IMR-90 (cell line): ENCODE measurements at regions not wholly inside any gene's neighbourhood (a gene's known extent, or its start where the extent isn't known, plus 50 kb on each side); places are given as distances from the start of the nearest gene placed in this dataset.

Experiments used
- ATAC-seq: fragments of 200-7000 bp; cut with Tn5 transposase; 2 replicates; pipeline ENCODE4 v1.9.1; 2020; ENCODE audit warnings: low read depth, mild to moderate bottlenecking, moderate library complexity
- BruUV-seq: library from RNA; stranded (reverse); fragments of 400-500 nt; replicated peaks from 2 replicates; lab custom pipeline; 2021; lab: Mats Ljungman, UMichigan
- CTCF ChIA-PET: fragments of 300-600 bp; formaldehyde crosslinking; extraction: SDS; loops from one replicate; lab custom pipeline; 2021; ENCODE audit warnings: antibody characterized with exemption; lab: Yijun Ruan, JAX
- POLR2A ChIA-PET: fragments of 300-600 bp; sonication (Branson Sonifier 250); formaldehyde crosslinking; loops from one replicate; lab custom pipeline; 2022; ENCODE audit warnings: antibody characterized with exemption; ENCODE audit not compliant: unreplicated experiment; lab: Charles Lee
- DNase-seq: peaks from one replicate; pipeline ENCODE4 v3.0.0; 2013
- H2AFZ ChIP-seq: replicated peaks from 2 replicates; pipeline ENCODE3; 2013; ENCODE audit warnings: low read length, mild to moderate bottlenecking; ENCODE audit not compliant: poor library complexity
- H2AK5ac ChIP-seq: 2 replicates; pipeline ENCODE4 v1.6.1; 2013; ENCODE audit warnings: low read depth, low read length, inconsistent platforms
- H2AK9ac ChIP-seq: replicated peaks from 2 replicates; pipeline ENCODE3; 2013; ENCODE audit warnings: mild to moderate bottlenecking, low read depth, low read length, moderate library complexity; ENCODE audit not compliant: poor library complexity
- H2BK120ac ChIP-seq: 2 replicates; pipeline ENCODE4 v1.6.1; 2013; ENCODE audit warnings: low read depth, low read length, inconsistent platforms
- H2BK15ac ChIP-seq: 3 replicates; pipeline ENCODE4 v1.6.1; 2013; ENCODE audit warnings: low read depth, low read length, inconsistent platforms
- H2BK20ac ChIP-seq: 2 replicates; pipeline ENCODE4 v1.6.1; 2013; ENCODE audit warnings: low read depth, mild to moderate bottlenecking, inconsistent platforms, low read length, moderate library complexity
- H2BK5ac ChIP-seq: 2 replicates; pipeline ENCODE4 v1.6.1; 2013; ENCODE audit warnings: mild to moderate bottlenecking, low read depth, low read length, inconsistent platforms; ENCODE audit not compliant: poor library complexity, severe bottlenecking
- H3K14ac ChIP-seq: replicated peaks from 2 replicates; pipeline ENCODE4 v1.6.1; 2013; ENCODE audit warnings: low read depth, low read length, inconsistent platforms
- H3K18ac ChIP-seq: 2 replicates; pipeline ENCODE4 v1.6.1; 2013; ENCODE audit warnings: low read depth, low read length, control low read depth
- H3K23ac ChIP-seq: 2 replicates; pipeline ENCODE4 v1.6.1; 2013; ENCODE audit warnings: low read depth, low read length, inconsistent platforms
- H3K27ac ChIP-seq: 2 replicates; pipeline ENCODE4 v1.5.1; 2013; ENCODE audit warnings: mild to moderate bottlenecking, control low read depth, low read length; ENCODE audit not compliant: insufficient read depth
- H3K27me3 ChIP-seq: 2 replicates; pipeline ENCODE4 v1.6.1; 2013; ENCODE audit warnings: low read length; ENCODE audit not compliant: control insufficient read depth, insufficient read depth
- H3K36me3 ChIP-seq: 2 replicates; pipeline ENCODE4 v1.6.1; 2013; ENCODE audit warnings: low read length, mixed read lengths; ENCODE audit not compliant: control insufficient read depth, insufficient read depth
- H3K4ac ChIP-seq: 2 replicates; pipeline ENCODE4 v1.6.1; 2013; ENCODE audit warnings: low read depth, low read length, inconsistent platforms
- H3K4me1 ChIP-seq: 2 replicates; pipeline ENCODE4 v1.6.1; 2013; ENCODE audit warnings: low read length, mixed read lengths; ENCODE audit not compliant: control insufficient read depth, insufficient read depth
- H3K4me2 ChIP-seq: 2 replicates; pipeline ENCODE4 v1.6.1; 2013; ENCODE audit warnings: low read depth, mild to moderate bottlenecking, control low read depth, low read length, moderate library complexity
- H3K4me3 ChIP-seq: 2 replicates; pipeline ENCODE4 v1.5.1; 2013; ENCODE audit warnings: low read depth, mild to moderate bottlenecking, control low read depth, low read length, moderate library complexity; ENCODE audit not compliant: insufficient read depth
- H3K56ac ChIP-seq: 2 replicates; pipeline ENCODE4 v1.6.1; 2013; ENCODE audit warnings: low read length, inconsistent platforms; ENCODE audit not compliant: insufficient read depth; ENCODE audit errors: extremely low read depth
- H3K79me1 ChIP-seq, 2 experiments: 2 replicates each; pipeline ENCODE4 v1.6.1; 2013; ENCODE audit warnings: low read length in 2 of 2, inconsistent platforms in 1 of 2, low read depth in 1 of 2
- H3K9ac ChIP-seq: 2 replicates; pipeline ENCODE4 v1.6.1; 2013; ENCODE audit warnings: low read depth, low read length, control low read depth
- H3K9me1 ChIP-seq: 2 replicates; pipeline ENCODE4 v1.6.1; 2013; ENCODE audit warnings: low read length, inconsistent platforms; ENCODE audit not compliant: insufficient read depth
- H3K9me3 ChIP-seq: 2 replicates; pipeline ENCODE4 v1.6.1; 2013; ENCODE audit warnings: low read length; ENCODE audit not compliant: control insufficient read depth, insufficient read depth
- H4K20me1 ChIP-seq: 2 replicates; pipeline ENCODE4 v1.6.1; 2013; ENCODE audit warnings: low read length, inconsistent platforms; ENCODE audit not compliant: insufficient read depth
- H4K5ac ChIP-seq: 2 replicates; pipeline ENCODE4 v1.6.1; 2013; ENCODE audit warnings: mild to moderate bottlenecking, low read depth, low read length, control low read depth
- H4K8ac ChIP-seq, 2 experiments: 2 replicates each; pipeline ENCODE4 v1.6.1; 2013; ENCODE audit warnings: low read depth in 2 of 2, low read length in 2 of 2, control low read depth in 1 of 2, inconsistent platforms in 1 of 2
- H4K91ac ChIP-seq: 2 replicates; pipeline ENCODE4 v1.6.1; 2013; ENCODE audit warnings: low read depth, low read length, inconsistent platforms; ENCODE audit not compliant: insufficient read depth
- BHLHE40 ChIP-seq: fragments of 150-350 bp; IDR thresholded peaks from 2 replicates; pipeline ENCODE4 v1.6.1; 2016; ENCODE audit warnings: mild to moderate bottlenecking, low read depth, low read length
- CEBPB ChIP-seq: IDR thresholded peaks from 2 replicates; pipeline ENCODE4 v1.6.1; 2012; ENCODE audit warnings: low read depth, low read length, improper control_type of control experiment
- CHD1 ChIP-seq: IDR thresholded peaks from 2 replicates; pipeline ENCODE4 v1.6.1; 2012; ENCODE audit warnings: low read depth, low read length, improper control_type of control experiment
- CTCF ChIP-seq: conservative IDR thresholded peaks from 2 replicates; pipeline ENCODE4 v1.5.1; 2012; ENCODE audit warnings: mild to moderate bottlenecking, low read depth, low read length, improper control_type of control experiment
- ELK1 ChIP-seq: fragments of 150-350 bp; IDR thresholded peaks from 2 replicates; pipeline ENCODE4 v1.6.1; 2016; ENCODE audit warnings: low read depth, mild to moderate bottlenecking, low read length, moderate library complexity, borderline replicate concordance
- FOS ChIP-seq: fragments of 150-350 bp; IDR thresholded peaks from 2 replicates; pipeline ENCODE4 v1.6.1; 2016; ENCODE audit warnings: low read depth, low read length
- MAFK ChIP-seq: IDR thresholded peaks from 2 replicates; pipeline ENCODE4 v1.6.1; 2012; ENCODE audit warnings: low read depth, low read length, improper control_type of control experiment
- MAZ ChIP-seq: IDR thresholded peaks from 2 replicates; pipeline ENCODE4 v1.6.1; 2012; ENCODE audit warnings: low read depth, mild to moderate bottlenecking, low read length, improper control_type of control experiment, moderate library complexity, borderline replicate concordance
- MXI1 ChIP-seq: IDR thresholded peaks from 2 replicates; pipeline ENCODE4 v1.6.1; 2012; ENCODE audit warnings: low read depth, mild to moderate bottlenecking, low read length, moderate library complexity, borderline replicate concordance
- NFE2L2 ChIP-seq: fragments of 150-350 bp; IDR thresholded peaks from 2 replicates; pipeline ENCODE4 v1.6.1; 2016; ENCODE audit warnings: low read depth, mild to moderate bottlenecking, low read length
- POLR2A ChIP-seq: IDR thresholded peaks from 2 replicates; pipeline ENCODE4 v1.6.1; 2012; ENCODE audit warnings: mild to moderate bottlenecking, low read depth, low read length
- RAD21 ChIP-seq: IDR thresholded peaks from 2 replicates; pipeline ENCODE4 v1.6.1; 2012; ENCODE audit warnings: low read length, improper control_type of control experiment
- RCOR1 ChIP-seq: IDR thresholded peaks from 2 replicates; pipeline ENCODE4 v1.6.1; 2012; ENCODE audit warnings: mild to moderate bottlenecking, low read length, improper control_type of control experiment; ENCODE audit not compliant: insufficient replicate concordance
- RFX5 ChIP-seq: IDR thresholded peaks from 2 replicates; pipeline ENCODE4 v1.8.0; 2012; ENCODE audit warnings: low read depth, mild to moderate bottlenecking, low read length, moderate library complexity
- SMC3 ChIP-seq: fragments of 150-350 bp; IDR thresholded peaks from 2 replicates; pipeline ENCODE4 v1.6.1; 2016; ENCODE audit warnings: low read depth, mild to moderate bottlenecking, antibody characterized with exemption, low read length, moderate library complexity
- WGBS, 2 experiments: methylation state at CpG; one replicate each; pipeline versions ENCODE4 v1.1.5 to v1.1.7; 2013; ENCODE audit warnings: missing lambda C conversion rate in 2 of 2; ENCODE audit not compliant: insufficient read length in 1 of 2; ENCODE audit errors: extremely low coverage in 2 of 2; 5-methylcytosine and 5-hydroxymethylcytosine counted together
- dilution Hi-C: fragments of 300-500 bp; cut with HindIII; formaldehyde crosslinking; loops from one replicate; pipeline ENCODE4 v1.14.3; 2018; ENCODE audit warnings: low sequenced_read_pairs; ENCODE audit not compliant: unreplicated experiment
- in situ Hi-C: fragments of 300-500 bp; cut with MboI; formaldehyde crosslinking; loops from 3 replicates; pipeline ENCODE4 v1.14.3; 2019; ENCODE audit warnings: low sequenced_read_pairs, inconsistent platforms, mixed read lengths
- intact Hi-C: fragments of 100-400 bp; cut with micrococcal nuclease; formaldehyde crosslinking; loops from 2 replicates; pipeline ENCODE4 v1.10.0; 2022
- TF ChIP-seq, protein P1 (sequence below): fragments of 150-350 bp; IDR thresholded peaks from 2 replicates; pipeline ENCODE4 v1.6.1; 2017; ENCODE audit warnings: mild to moderate bottlenecking, antibody characterized with exemption, low read length, low read depth

GRCh38 chr14:39615352-39615751, 183.1 kb upstream of the FBXO33 start:
- ATAC-seq, result no peak
- no peak overlapping the region for H4K8ac ChIP-seq
- H3K23ac ChIP-seq, result no peak overlapping the region
- H2BK15ac ChIP-seq, result no peak overlapping the region
- H3K79me1 ChIP-seq, result no peaks in the 10 kb centered on the region
- no peak overlapping the region for H2BK120ac ChIP-seq
- H3K9ac ChIP-seq, result no peak overlapping the region
- TF ChIP-seq SMC3 (no peak), POLR2A (no peak), MAZ (no peak), RCOR1 (no peak), CTCF (no peak), RAD21 (no peak), BHLHE40 (no peak), FOS (no peak), CHD1 (no peak), RFX5 (no peak), MAFK (no peak), CEBPB (no peak), MXI1 (no peak), NFE2L2 (no peak), ELK1 (no peak)
- TF ChIP-seq, protein P1, sequence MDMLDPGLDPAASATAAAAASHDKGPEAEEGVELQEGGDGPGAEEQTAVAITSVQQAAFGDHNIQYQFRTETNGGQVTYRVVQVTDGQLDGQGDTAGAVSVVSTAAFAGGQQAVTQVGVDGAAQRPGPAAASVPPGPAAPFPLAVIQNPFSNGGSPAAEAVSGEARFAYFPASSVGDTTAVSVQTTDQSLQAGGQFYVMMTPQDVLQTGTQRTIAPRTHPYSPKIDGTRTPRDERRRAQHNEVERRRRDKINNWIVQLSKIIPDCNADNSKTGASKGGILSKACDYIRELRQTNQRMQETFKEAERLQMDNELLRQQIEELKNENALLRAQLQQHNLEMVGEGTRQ, result no peak
- H4K91ac ChIP-seq, result no peak overlapping the region
- BruUV-seq, result no TSS peak
- H3K9me1 ChIP-seq, result no peaks in the 10 kb centered on the region
- no peak overlapping the region for H2BK20ac ChIP-seq
- H2AFZ ChIP-seq, result no peak overlapping the region
- no peak overlapping the region for H3K4ac ChIP-seq
- intact Hi-C loops, result no loop called here
- no peak overlapping the region for H3K4me2 ChIP-seq
- no peak overlapping the region for H3K56ac ChIP-seq
- ChIA-PET POLR2A (no interaction called here), CTCF (no interaction called here)
- H3K4me3 ChIP-seq, result no peak overlapping the region
- no peaks in the 10 kb centered on the region for H4K20me1 ChIP-seq
- H2AK9ac ChIP-seq, result no peak overlapping the region
- no peaks in the 10 kb centered on the region for H3K4me1 ChIP-seq
- H4K5ac ChIP-seq, result no peak overlapping the region
- dilution Hi-C loops, result no loop called here
- H2BK5ac ChIP-seq, result no peak overlapping the region
- no peak overlapping the region for H3K27ac ChIP-seq
- H3K27me3 ChIP-seq, result no peaks in the 10 kb centered on the region
- H3K36me3 ChIP-seq, result no peaks in the 10 kb centered on the region
- DNase-seq, result no peak
- H3K18ac ChIP-seq, result no peak overlapping the region
- no peak overlapping the region for H2AK5ac ChIP-seq
- in situ Hi-C loops, result no loop called here
- no peak overlapping the region for H3K14ac ChIP-seq
- no CpG with 5 or more reads among the region's 2 CpGs for WGBS, 2 experiments
- H3K9me3 ChIP-seq, result peaks cover 9% of the 10 kb centered on the region; the same call in 1 of the 2 replicates
